ENCODE measurements at regions not wholly inside any gene's neighbourhood (a gene's known extent, or its start where the extent isn't known, plus 50 kb on each side); places are given as distances from the start of the nearest gene placed in this dataset.

GRCh38 chr12:94039914-94040313 lies 108.5 kb upstream of the PLXNC1 start:
- TF ChIP-seq, protein P1, sequence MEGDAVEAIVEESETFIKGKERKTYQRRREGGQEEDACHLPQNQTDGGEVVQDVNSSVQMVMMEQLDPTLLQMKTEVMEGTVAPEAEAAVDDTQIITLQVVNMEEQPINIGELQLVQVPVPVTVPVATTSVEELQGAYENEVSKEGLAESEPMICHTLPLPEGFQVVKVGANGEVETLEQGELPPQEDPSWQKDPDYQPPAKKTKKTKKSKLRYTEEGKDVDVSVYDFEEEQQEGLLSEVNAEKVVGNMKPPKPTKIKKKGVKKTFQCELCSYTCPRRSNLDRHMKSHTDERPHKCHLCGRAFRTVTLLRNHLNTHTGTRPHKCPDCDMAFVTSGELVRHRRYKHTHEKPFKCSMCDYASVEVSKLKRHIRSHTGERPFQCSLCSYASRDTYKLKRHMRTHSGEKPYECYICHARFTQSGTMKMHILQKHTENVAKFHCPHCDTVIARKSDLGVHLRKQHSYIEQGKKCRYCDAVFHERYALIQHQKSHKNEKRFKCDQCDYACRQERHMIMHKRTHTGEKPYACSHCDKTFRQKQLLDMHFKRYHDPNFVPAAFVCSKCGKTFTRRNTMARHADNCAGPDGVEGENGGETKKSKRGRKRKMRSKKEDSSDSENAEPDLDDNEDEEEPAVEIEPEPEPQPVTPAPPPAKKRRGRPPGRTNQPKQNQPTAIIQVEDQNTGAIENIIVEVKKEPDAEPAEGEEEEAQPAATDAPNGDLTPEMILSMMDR (IDR thresholded peaks at IDR 0.05): no peak
- no peak for TF ChIP-seq POLR2A (IDR thresholded peaks at IDR 0.05)

All from thyroid gland (tissue), 4 donors.